RWPE1 (cell line): ENCODE measurements at regions not wholly inside any gene's neighbourhood (a gene's known extent, or its start where the extent isn't known, plus 50 kb on each side); places are given as distances from the start of the nearest gene placed in this dataset.
"Not testable (repeated sequence)": the region's sequence is repeated elsewhere in the genome, so short reads cannot be mapped to it uniquely, and the experiment has no call there.

ENCODE experiments used
- CTCF ChIA-PET: fragments of 350-600 bp; sonication (Branson Sonifier 250); formaldehyde crosslinking; extraction: SDS; loops from one replicate; lab custom pipeline; 2021; lab: Yijun Ruan, JAX
- POLR2A ChIA-PET: fragments of 400-600 bp; formaldehyde crosslinking; extraction: SDS; loops from one replicate; lab custom pipeline; 2020; ENCODE audit warnings: antibody characterized with exemption; ENCODE audit not compliant: low non-redundant PET; lab: Yijun Ruan, JAX
- DNase-seq: peaks from one replicate; pipeline ENCODE4 v3.0.0; 2012; ENCODE audit warnings: low spot score
- H3K27ac ChIP-seq: fragments of 450-650 bp; 2 replicates; pipeline ENCODE4 v1.5.1; 2017
- TF ChIP-seq, protein P1 (sequence below): fragments of 450-650 bp; conservative IDR thresholded peaks from 2 replicates; pipeline ENCODE4 v1.5.1; 2017; ENCODE audit warnings: low read depth, mild to moderate bottlenecking

GRCh38 chr9:25773805-25774204 lies 95.6 kb upstream of the TUSC1 start:
- POLR2A ChIA-PET, result no interaction called here
- TF ChIP-seq, protein P1, sequence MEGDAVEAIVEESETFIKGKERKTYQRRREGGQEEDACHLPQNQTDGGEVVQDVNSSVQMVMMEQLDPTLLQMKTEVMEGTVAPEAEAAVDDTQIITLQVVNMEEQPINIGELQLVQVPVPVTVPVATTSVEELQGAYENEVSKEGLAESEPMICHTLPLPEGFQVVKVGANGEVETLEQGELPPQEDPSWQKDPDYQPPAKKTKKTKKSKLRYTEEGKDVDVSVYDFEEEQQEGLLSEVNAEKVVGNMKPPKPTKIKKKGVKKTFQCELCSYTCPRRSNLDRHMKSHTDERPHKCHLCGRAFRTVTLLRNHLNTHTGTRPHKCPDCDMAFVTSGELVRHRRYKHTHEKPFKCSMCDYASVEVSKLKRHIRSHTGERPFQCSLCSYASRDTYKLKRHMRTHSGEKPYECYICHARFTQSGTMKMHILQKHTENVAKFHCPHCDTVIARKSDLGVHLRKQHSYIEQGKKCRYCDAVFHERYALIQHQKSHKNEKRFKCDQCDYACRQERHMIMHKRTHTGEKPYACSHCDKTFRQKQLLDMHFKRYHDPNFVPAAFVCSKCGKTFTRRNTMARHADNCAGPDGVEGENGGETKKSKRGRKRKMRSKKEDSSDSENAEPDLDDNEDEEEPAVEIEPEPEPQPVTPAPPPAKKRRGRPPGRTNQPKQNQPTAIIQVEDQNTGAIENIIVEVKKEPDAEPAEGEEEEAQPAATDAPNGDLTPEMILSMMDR, result no peak
- DNase-seq, result no peak
- H3K27ac ChIP-seq, result no peak overlapping the region
- CTCF ChIA-PET, result no interaction called here

DNA sequence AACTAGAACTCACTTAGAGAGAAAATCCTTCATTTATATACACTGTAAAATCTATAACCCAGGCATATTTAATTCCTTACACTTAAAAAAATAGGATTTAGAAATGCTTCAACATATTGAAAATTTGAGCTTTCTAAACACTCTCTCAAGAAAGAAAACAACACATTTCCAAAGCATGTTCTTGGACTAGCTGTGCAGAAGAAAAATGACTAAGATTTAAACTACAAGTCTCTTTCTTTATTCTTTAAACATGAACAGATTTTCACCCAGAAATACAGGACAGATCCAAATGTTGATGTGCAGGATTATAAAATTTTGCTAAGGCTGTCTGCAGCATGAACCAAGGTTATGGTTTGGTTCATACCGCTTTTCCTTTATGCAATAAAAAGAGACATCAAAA lies 77.7 kb upstream of the TUSC1 start:
- POLR2A ChIA-PET, result no interaction called here
- no peak for DNase-seq
- H3K27ac ChIP-seq, result no peak overlapping the region
- TF ChIP-seq, protein P1, result no peak
- CTCF ChIA-PET, result no interaction called here

- ChIA-PET CTCF (no interaction called here), POLR2A (no interaction called here)
- no peak overlapping the region for H3K27ac ChIP-seq
- no peak for DNase-seq
- TF ChIP-seq, protein P1, result no peak
Measured at GRCh38 chr9:25752398-25752797, 74.2 kb upstream of the TUSC1 start.

DNA sequence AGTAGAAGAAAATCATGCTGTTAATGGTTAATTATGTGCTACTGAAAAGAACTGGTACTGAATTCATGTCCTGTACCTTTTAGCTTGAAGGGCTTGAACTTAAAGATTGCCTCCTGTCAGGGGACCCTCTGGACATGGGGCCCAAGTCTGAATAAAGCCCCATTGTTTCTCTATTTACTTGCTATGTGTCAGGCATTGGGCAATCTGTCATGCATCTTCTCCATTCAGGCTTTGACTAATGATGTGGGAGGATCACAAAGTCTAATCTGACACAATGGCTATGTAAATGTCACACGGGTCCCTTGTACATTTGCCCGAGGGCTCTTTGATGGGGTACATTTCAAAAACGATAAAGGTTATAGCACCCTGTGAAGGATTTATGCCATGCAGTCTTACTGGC lies 64.0 kb upstream of the TUSC1 start:
- POLR2A ChIA-PET, result no interaction called here
- TF ChIP-seq, protein P1, result no peak
- H3K27ac ChIP-seq, result no peak overlapping the region
- no peak for DNase-seq
- CTCF ChIA-PET, result interaction anchor here (0.9 kb wide), 1 partner anchor 16 kb away, joined by 3 read pairs; no protein-coding TSS in a partner anchor

- TF ChIP-seq, protein P1, result no peak
- no peak for DNase-seq
- ChIA-PET CTCF (interaction anchor here (0.7 kb wide), 1 partner anchor 125 kb away, joined by 4 read pairs; no protein-coding TSS in a partner anchor), POLR2A (no interaction called here)
- no peak overlapping the region for H3K27ac ChIP-seq
Measured at GRCh38 chr9:25733336-25733982, 55.2 kb upstream of the TUSC1 start.

DNA sequence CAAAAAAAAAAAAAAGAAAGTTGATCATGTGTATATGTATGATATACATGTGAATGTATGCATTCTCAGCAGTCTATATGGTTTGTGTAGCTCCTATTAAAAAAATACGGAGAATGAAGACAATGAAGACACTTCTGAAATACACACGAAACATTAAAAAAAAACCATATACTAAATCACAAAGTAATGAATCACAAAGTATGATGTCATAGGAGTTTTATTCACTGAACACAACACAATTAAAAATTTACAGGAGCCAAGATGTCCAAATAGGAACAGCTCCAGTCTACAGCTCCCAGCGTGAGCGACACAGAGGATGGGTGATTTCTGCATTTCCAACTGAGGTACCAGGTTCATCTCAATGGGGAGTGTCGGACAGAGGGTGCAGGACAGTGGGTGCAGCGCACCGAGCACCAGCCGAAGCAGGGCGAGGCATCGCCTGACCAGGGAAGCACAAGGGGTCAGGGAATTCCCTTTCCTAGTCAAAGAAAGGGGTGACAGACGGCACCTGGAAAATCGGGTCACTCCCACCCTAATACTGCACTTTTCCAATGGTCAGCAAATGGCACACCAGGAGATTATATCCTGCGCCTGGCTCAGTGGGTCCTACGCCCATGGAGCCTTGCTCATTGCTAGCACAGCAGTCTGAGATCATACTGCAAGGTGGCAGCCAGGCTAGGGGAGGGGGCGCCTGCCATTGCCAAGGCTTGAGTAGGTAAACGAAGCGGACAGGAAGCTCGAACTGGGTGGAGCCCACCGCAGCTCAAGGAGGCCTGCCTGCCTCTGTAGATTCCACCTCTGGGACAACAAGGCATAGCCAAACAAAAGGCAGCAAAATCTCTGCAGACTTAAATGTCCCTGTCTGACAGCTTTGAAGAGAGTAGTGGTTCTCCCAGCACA lies 53.9 kb upstream of the TUSC1 start:
- CTCF ChIA-PET, H3K27ac ChIP-seq, POLR2A ChIA-PET, DNase-seq: not testable (repeated sequence)
